ENCODE measurements at regions not wholly inside any gene's neighbourhood (a gene's known extent, or its start where the extent isn't known, plus 50 kb on each side); places are given as distances from the start of the nearest gene placed in this dataset.

GRCh38 chr2:14861181-14861580 is 228.7 kb downstream of the LRATD1 start:
- in situ Hi-C loops (cut with MboI; ENCODE audit: low sequenced_read_pairs in 4 of 4) (no loop called here), intact Hi-C loops (cut with DNase I; ENCODE audit: low total_unique reads) (no loop called here)
- Histone ChIP-seq H3K4me1 (no peaks in the 10 kb centered on the region), H3K36me3 (no peaks in the 10 kb centered on the region), H3K27ac (no peak overlapping the region), H3K4me3 (no peak overlapping the region), H3K9me3 (peaks cover 0 to 4% (median 0%) of the 10 kb centered on the region in 3 donors), H3K27me3 (no peaks in the 10 kb centered on the region)
- DNase-seq (no peak), ATAC-seq (no peak)
- TF ChIP-seq POLR2A (IDR thresholded peaks at IDR 0.05) (no peak), CTCF (IDR thresholded peaks at IDR 0.05 in 4 of 5, conservative IDR thresholded peaks at IDR 0.05 in 1 of 5) (no peak)

GRCh38 chr2:14866736-14867352 is 234.3 kb downstream of the LRATD1 start:
- intact Hi-C loops (cut with DNase I; ENCODE audit: low total_unique reads) = no loop called here
- no peaks in the 10 kb centered on the region for H3K4me1 ChIP-seq
- DNase-seq (no peak), ATAC-seq (no peak)
- no peak for TF ChIP-seq CTCF (IDR thresholded peaks at IDR 0.05 in 4 of 5, conservative IDR thresholded peaks at IDR 0.05 in 1 of 5)
- no peak for TF ChIP-seq POLR2A (IDR thresholded peaks at IDR 0.05)
- H3K4me3 ChIP-seq = no peak overlapping the region
- H3K27ac ChIP-seq = no peak overlapping the region
- in situ Hi-C loops (cut with MboI; ENCODE audit: low sequenced_read_pairs in 4 of 4) = no loop called here
- no peaks in the 10 kb centered on the region for H3K27me3 ChIP-seq
- H3K36me3 ChIP-seq = no peaks in the 10 kb centered on the region
- peaks cover 0 to 3% (median 0%) of the 10 kb centered on the region in 3 donors for H3K9me3 ChIP-seq

DNA sequence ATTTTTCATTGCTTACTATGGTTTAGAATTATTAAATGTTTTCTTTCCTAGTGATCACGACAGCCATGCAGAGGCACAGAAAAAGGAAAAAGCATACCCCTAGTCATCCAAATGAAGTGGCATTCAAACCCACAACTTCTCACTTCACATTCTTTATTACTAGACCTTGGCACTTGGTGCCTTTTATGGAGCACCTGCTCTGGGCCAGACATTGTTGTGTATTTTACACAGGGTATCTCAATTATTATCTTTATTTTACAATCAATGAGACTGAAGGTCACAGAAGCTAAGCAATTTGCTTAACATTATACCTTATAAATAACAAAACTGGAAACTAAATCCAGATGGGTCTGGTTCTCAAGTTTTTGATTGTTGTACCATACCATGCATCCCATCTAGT is 235.3 kb downstream of the LRATD1 start:
- Histone ChIP-seq H3K9me3 (peaks cover 0 to 3% (median 0%) of the 10 kb centered on the region in 3 donors), H3K4me1 (no peaks in the 10 kb centered on the region), H3K27me3 (no peaks in the 10 kb centered on the region), H3K4me3 (no peak overlapping the region), H3K36me3 (no peaks in the 10 kb centered on the region), H3K27ac (no peak overlapping the region)
- in situ Hi-C loops (cut with MboI; ENCODE audit: low sequenced_read_pairs in 4 of 4) (no loop called here), intact Hi-C loops (cut with DNase I; ENCODE audit: low total_unique reads) (no loop called here)
- no peak for ATAC-seq
- no peak for DNase-seq
- TF ChIP-seq POLR2A (IDR thresholded peaks at IDR 0.05) = no peak
- no peak for TF ChIP-seq CTCF (IDR thresholded peaks at IDR 0.05 in 4 of 5, conservative IDR thresholded peaks at IDR 0.05 in 1 of 5)

DNA sequence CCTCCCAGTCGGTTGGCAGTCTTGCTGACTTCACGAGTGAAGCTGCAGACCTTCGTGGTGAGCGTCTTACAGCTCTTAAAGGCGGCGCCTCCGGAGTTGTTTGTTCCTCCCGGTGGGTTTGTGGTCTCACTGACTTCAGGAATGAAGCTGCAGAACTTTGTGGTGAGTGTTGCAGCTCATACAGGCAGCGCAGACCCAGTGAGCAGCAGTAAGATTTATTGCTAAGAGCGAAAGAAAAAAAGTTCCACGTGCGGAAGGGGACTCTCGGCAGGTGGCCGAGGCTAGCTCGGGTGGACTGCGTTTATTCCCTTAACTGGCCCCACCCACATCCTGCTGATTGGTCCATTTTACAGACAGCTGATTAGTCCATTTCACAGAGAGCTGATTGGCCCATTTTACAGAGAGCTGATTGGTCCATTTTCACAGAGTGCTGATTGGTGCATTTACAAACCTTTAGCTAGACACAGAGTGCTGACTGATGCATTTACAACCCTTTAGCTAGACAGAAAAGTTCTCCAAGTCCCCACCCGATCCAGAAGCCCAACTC is 240.3 kb downstream of the LRATD1 start:
- in situ Hi-C loops (cut with MboI; ENCODE audit: low sequenced_read_pairs in 4 of 4) (no loop called here), intact Hi-C loops (cut with DNase I; ENCODE audit: low total_unique reads) (no loop called here)
- ATAC-seq (no peak), DNase-seq (no peak)
- Histone ChIP-seq H3K4me1 (no peaks in the 10 kb centered on the region), H3K27me3 (no peaks in the 10 kb centered on the region), H3K4me3 (no peak overlapping the region), H3K27ac (no peak overlapping the region), H3K9me3 (peaks cover 0 to 3% (median 0%) of the 10 kb centered on the region in 3 donors), H3K36me3 (no peaks in the 10 kb centered on the region)
- TF ChIP-seq CTCF (IDR thresholded peaks at IDR 0.05 in 4 of 5, conservative IDR thresholded peaks at IDR 0.05 in 1 of 5) = no peak
- no peak for TF ChIP-seq POLR2A (IDR thresholded peaks at IDR 0.05)

Data from gastrocnemius medialis (tissue), 4 donors.